Lower leg skin (tissue), 3 donors: ENCODE measurements at regions not wholly inside any gene's neighbourhood (a gene's known extent, or its start where the extent isn't known, plus 50 kb on each side); places are given as distances from the start of the nearest gene placed in this dataset.

Source experiments
- POLR2A ChIP-seq, 2 donors: fragments of 450-650 bp; IDR thresholded peaks; one replicate each; pipeline ENCODE4 v1.6.1; 2016 to 2017; ENCODE audit warnings: antibody characterized with exemption in 2 of 2, mild to moderate bottlenecking in 1 of 2, moderate library complexity in 1 of 2
- TF ChIP-seq, protein P1 (sequence below), 3 donors: fragments of 450-650 bp; IDR thresholded peaks; one replicate each; pipeline ENCODE4 v1.5.1; 2016; ENCODE audit warnings: antibody characterized with exemption in 3 of 3, mild to moderate bottlenecking in 3 of 3, moderate library complexity in 2 of 3

DNA sequence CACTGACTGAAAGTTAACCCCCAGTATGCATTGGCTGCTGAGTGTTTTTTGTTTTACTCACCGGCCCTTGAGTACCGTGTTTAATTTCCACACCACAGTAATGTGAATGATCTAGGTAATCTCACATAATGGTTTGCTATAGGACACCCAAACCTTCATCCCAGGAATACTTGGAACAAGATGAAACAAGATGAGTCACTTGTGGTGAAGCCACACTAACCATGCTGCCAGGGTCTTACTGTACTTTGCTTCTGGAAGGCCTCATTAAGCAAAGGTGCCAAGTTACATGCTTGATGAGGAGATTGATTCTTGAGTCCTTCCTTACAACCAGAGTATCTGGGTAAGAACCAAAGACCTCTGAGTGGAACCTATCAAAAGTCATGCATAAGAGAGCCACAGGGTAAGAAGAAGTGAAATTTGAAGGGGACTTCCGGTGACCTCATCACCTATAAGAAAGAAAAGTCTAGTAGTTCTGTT lies 163.3 kb downstream of the NRIP1 start:
- TF ChIP-seq, protein P1, sequence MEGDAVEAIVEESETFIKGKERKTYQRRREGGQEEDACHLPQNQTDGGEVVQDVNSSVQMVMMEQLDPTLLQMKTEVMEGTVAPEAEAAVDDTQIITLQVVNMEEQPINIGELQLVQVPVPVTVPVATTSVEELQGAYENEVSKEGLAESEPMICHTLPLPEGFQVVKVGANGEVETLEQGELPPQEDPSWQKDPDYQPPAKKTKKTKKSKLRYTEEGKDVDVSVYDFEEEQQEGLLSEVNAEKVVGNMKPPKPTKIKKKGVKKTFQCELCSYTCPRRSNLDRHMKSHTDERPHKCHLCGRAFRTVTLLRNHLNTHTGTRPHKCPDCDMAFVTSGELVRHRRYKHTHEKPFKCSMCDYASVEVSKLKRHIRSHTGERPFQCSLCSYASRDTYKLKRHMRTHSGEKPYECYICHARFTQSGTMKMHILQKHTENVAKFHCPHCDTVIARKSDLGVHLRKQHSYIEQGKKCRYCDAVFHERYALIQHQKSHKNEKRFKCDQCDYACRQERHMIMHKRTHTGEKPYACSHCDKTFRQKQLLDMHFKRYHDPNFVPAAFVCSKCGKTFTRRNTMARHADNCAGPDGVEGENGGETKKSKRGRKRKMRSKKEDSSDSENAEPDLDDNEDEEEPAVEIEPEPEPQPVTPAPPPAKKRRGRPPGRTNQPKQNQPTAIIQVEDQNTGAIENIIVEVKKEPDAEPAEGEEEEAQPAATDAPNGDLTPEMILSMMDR (IDR thresholded peaks at IDR 0.05): no peak
- TF ChIP-seq POLR2A (IDR thresholded peaks at IDR 0.05): no peak
